Ishikawa (cell line): ENCODE measurements at regions not wholly inside any gene's neighbourhood (a gene's known extent, or its start where the extent isn't known, plus 50 kb on each side); places are given as distances from the start of the nearest gene placed in this dataset.

Experiments
- CEBPB ChIP-seq: IDR thresholded peaks from 2 replicates; pipeline ENCODE4 v1.6.1; 2012
- CREB1 ChIP-seq: IDR thresholded peaks from 2 replicates; pipeline ENCODE4 v1.6.1; 2012; ENCODE audit warnings: low read depth
- EGR1 ChIP-seq: IDR thresholded peaks from 2 replicates; pipeline ENCODE4 v1.6.1; 2012
- EP300 ChIP-seq: IDR thresholded peaks from 2 replicates; pipeline ENCODE4 v1.6.1; 2012; ENCODE audit warnings: borderline replicate concordance
- FOXM1 ChIP-seq: IDR thresholded peaks from 2 replicates; pipeline ENCODE4 v1.6.1; 2012; ENCODE audit warnings: low read depth, borderline replicate concordance
- MAX ChIP-seq: IDR thresholded peaks from 2 replicates; pipeline ENCODE4 v1.6.1; 2012
- NFIC ChIP-seq: IDR thresholded peaks from 2 replicates; pipeline ENCODE4 v1.6.1; 2012
- RAD21 ChIP-seq: IDR thresholded peaks from 2 replicates; pipeline ENCODE4 v1.6.1; 2012; ENCODE audit warnings: low read depth
- REST ChIP-seq: IDR thresholded peaks from 2 replicates; pipeline ENCODE4 v1.6.1; 2012; ENCODE audit warnings: low read depth, mild to moderate bottlenecking
- TAF1 ChIP-seq: IDR thresholded peaks from 2 replicates; pipeline ENCODE4 v1.6.1; 2012; ENCODE audit warnings: low read depth, mild to moderate bottlenecking
- TCF12 ChIP-seq: IDR thresholded peaks from 2 replicates; pipeline ENCODE4 v1.6.1; 2012; ENCODE audit warnings: low read depth
- TEAD4 ChIP-seq: IDR thresholded peaks from 2 replicates; pipeline ENCODE4 v1.6.1; 2012
- USF1 ChIP-seq: IDR thresholded peaks from 2 replicates; pipeline ENCODE4 v1.6.1; 2012
- YY1 ChIP-seq: IDR thresholded peaks from 2 replicates; pipeline ENCODE4 v1.6.1; 2012; ENCODE audit warnings: low read depth
- ZBTB7A ChIP-seq: IDR thresholded peaks from 2 replicates; pipeline ENCODE4 v1.6.1; 2012; ENCODE audit warnings: low read depth

- TF ChIP-seq TCF12 (no peak), ZBTB7A (no peak), REST (no peak), EP300 (no peak), TAF1 (no peak), YY1 (no peak), MAX (no peak), FOXM1 (no peak), RAD21 (no peak), TEAD4 (no peak), CEBPB (no peak), CREB1 (no peak), EGR1 (no peak), USF1 (no peak), NFIC (no peak)
These were observed 79.3 kb upstream of the GMNC start for GRCh38 chr3:190941694-190942260.

- TF ChIP-seq FOXM1: no peak
- TF ChIP-seq RAD21: no peak
- no peak for TF ChIP-seq TCF12
- no peak for TF ChIP-seq EP300
- TF ChIP-seq REST: no peak
- TF ChIP-seq TAF1: no peak
- TF ChIP-seq MAX: no peak
- no peak for TF ChIP-seq YY1
- no peak for TF ChIP-seq CREB1
- TF ChIP-seq USF1: no peak
- no peak for TF ChIP-seq TEAD4
- no peak for TF ChIP-seq ZBTB7A
- no peak for TF ChIP-seq EGR1
These were observed 64.1 kb upstream of the GMNC start for GRCh38 chr3:190926619-190927018.

GRCh38 chr3:190912736-190913135 is 50.2 kb upstream of the GMNC start:
- no peak for TF ChIP-seq RAD21
- no peak for TF ChIP-seq REST
- no peak for TF ChIP-seq NFIC
- no peak for TF ChIP-seq EP300
- TF ChIP-seq EGR1: no peak
- TF ChIP-seq USF1: no peak
